GM23338 (cell line): ENCODE measurements at regions not wholly inside any gene's neighbourhood (a gene's known extent, or its start where the extent isn't known, plus 50 kb on each side); places are given as distances from the start of the nearest gene placed in this dataset.
"Not testable (repeated sequence)": the region's sequence is repeated elsewhere in the genome, so short reads cannot be mapped to it uniquely, and the experiment has no call there.

Experiments used
- ATAC-seq: fragments of 200-7000 bp; cut with Tn5 transposase; 3 replicates; pipeline ENCODE4 v1.9.1; 2020
- DNase-seq: peaks from one replicate; pipeline ENCODE4 v3.0.0-alpha.2; 2015; ENCODE audit warnings: low spot score
- H2AFZ ChIP-seq: fragments of 200-600 bp; sonication (generic); 2 replicates; pipeline ENCODE4 v1.8.0; 2016; ENCODE audit warnings: antibody characterized with exemption, mild to moderate bottlenecking, moderate library complexity
- H3F3A ChIP-seq: fragments of 200-600 bp; sonication (generic); replicated peaks from 2 replicates; pipeline ENCODE4 v1.8.0; 2017; ENCODE audit warnings: antibody characterized with exemption, mixed run types, low read depth
- H3K27ac ChIP-seq: fragments of 200-600 bp; sonication (generic); 2 replicates; pipeline ENCODE4 v1.6.1; 2016; ENCODE audit warnings: low read depth
- H3K27me3 ChIP-seq: fragments of 200-600 bp; sonication (generic); 2 replicates; pipeline ENCODE4 v1.8.0; 2016; ENCODE audit warnings: mild to moderate bottlenecking, mixed run types, moderate library complexity; ENCODE audit not compliant: insufficient read depth
- H3K36me3 ChIP-seq: fragments of 200-600 bp; sonication (generic); 2 replicates; pipeline ENCODE4 v1.8.0; 2016; ENCODE audit warnings: mild to moderate bottlenecking; ENCODE audit not compliant: insufficient read depth
- H3K4me1 ChIP-seq: fragments of 200-600 bp; sonication (generic); 2 replicates; pipeline ENCODE4 v1.8.0; 2016; ENCODE audit warnings: mild to moderate bottlenecking, moderate library complexity; ENCODE audit not compliant: insufficient read depth
- H3K4me2 ChIP-seq: fragments of 200-600 bp; sonication (generic); 2 replicates; pipeline ENCODE4 v1.7.1; 2017; ENCODE audit warnings: mixed run types
- H3K4me3 ChIP-seq: fragments of 200-600 bp; sonication (generic); 2 replicates; pipeline ENCODE4 v1.6.1; 2016; ENCODE audit warnings: mixed run types
- H3K79me2 ChIP-seq: fragments of 200-600 bp; sonication (generic); replicated peaks from 2 replicates; pipeline ENCODE4 v1.8.0; 2017; ENCODE audit warnings: mild to moderate bottlenecking; ENCODE audit not compliant: insufficient read depth
- H3K9me2 ChIP-seq: fragments of 200-600 bp; sonication (generic); 2 replicates; pipeline ENCODE4 v1.8.0; 2017; ENCODE audit not compliant: insufficient read depth
- H4K20me1 ChIP-seq: fragments of 200-600 bp; sonication (generic); replicated peaks from 2 replicates; pipeline ENCODE4 v1.8.0; 2017; ENCODE audit warnings: mild to moderate bottlenecking; ENCODE audit not compliant: insufficient read depth
- H3K27ac Mint-ChIP-seq: 2 replicates; pipeline ENCODE4 v1.8.0; 2020; ENCODE audit warnings: inconsistent platforms, mild to moderate bottlenecking, moderate library complexity, mixed read lengths
- H3K27me3 Mint-ChIP-seq: 3 replicates; pipeline ENCODE4 v1.8.0; 2022; ENCODE audit warnings: low read depth, mild to moderate bottlenecking, moderate library complexity, mixed read lengths, inconsistent platforms; ENCODE audit not compliant: insufficient read depth, poor library complexity
- H3K36me3 Mint-ChIP-seq: 3 replicates; pipeline ENCODE4 v1.8.0; 2021; ENCODE audit warnings: low read depth, mild to moderate bottlenecking, inconsistent platforms, moderate library complexity, mixed read lengths
- H3K4me1 Mint-ChIP-seq: 3 replicates; pipeline ENCODE4 v1.8.0; 2020; ENCODE audit warnings: mild to moderate bottlenecking, inconsistent platforms, mixed read lengths
- H3K4me3 Mint-ChIP-seq: 3 replicates; pipeline ENCODE4 v1.8.0; 2021; ENCODE audit warnings: moderate library complexity, mild to moderate bottlenecking, inconsistent platforms, mixed read lengths
- H3K9me3 Mint-ChIP-seq: 3 replicates; pipeline ENCODE4 v1.8.0; 2020; ENCODE audit warnings: moderate library complexity, mild to moderate bottlenecking, inconsistent platforms, mixed read lengths
- CREB1 ChIP-seq: fragments of 250-450 bp; sonication (Bioruptor Pico); IDR thresholded peaks from 2 replicates; pipeline ENCODE4 v1.5.0; 2020; ENCODE audit warnings: low read depth, mild to moderate bottlenecking, moderate library complexity
- EZH2 ChIP-seq: fragments of 200-600 bp; sonication (generic); IDR thresholded peaks from one replicate; pipeline ENCODE4 v1.8.0; 2017; ENCODE audit warnings: antibody characterized with exemption, mild to moderate bottlenecking, low read depth; ENCODE audit not compliant: unreplicated experiment
- EZH2phosphoT487 ChIP-seq: fragments of 200-600 bp; sonication (generic); IDR thresholded peaks from one replicate; pipeline ENCODE4 v1.8.1; 2018; ENCODE audit warnings: antibody characterized with exemption; ENCODE audit not compliant: unreplicated experiment
- JUNB ChIP-seq: IDR thresholded peaks from one replicate; pipeline ENCODE4 v1.6.1; 2016; ENCODE audit warnings: antibody characterized with exemption; ENCODE audit not compliant: unreplicated experiment
- NANOG ChIP-seq: IDR thresholded peaks from 2 replicates; pipeline ENCODE4 v1.6.1; 2016; ENCODE audit warnings: antibody characterized with exemption, borderline replicate concordance
- POLR2AphosphoS5 ChIP-seq: IDR thresholded peaks from 2 replicates; pipeline ENCODE4 v1.6.1; 2016; ENCODE audit warnings: antibody characterized with exemption, low read depth
- REST ChIP-seq: IDR thresholded peaks from one replicate; pipeline ENCODE4 v1.6.1; 2018; ENCODE audit warnings: antibody characterized with exemption; ENCODE audit not compliant: unreplicated experiment
- ZNF331 ChIP-seq: fragments of 250-450 bp; sonication (Bioruptor Pico); IDR thresholded peaks from 2 replicates; pipeline ENCODE4 v1.5.0; 2020; ENCODE audit warnings: low read depth, mild to moderate bottlenecking, moderate library complexity
- TF ChIP-seq, protein P1 (sequence below), 2 experiments: fragments of 200-600 bp in 1 of 2; sonication (generic) in 1 of 2; conservative IDR thresholded peaks; 2 replicates each; pipeline versions ENCODE4 v1.5.1 to v1.6.1; 2016 to 2017; ENCODE audit warnings: antibody characterized with exemption in 2 of 2, low read depth in 2 of 2, mild to moderate bottlenecking in 2 of 2, moderate library complexity in 1 of 2

DNA sequence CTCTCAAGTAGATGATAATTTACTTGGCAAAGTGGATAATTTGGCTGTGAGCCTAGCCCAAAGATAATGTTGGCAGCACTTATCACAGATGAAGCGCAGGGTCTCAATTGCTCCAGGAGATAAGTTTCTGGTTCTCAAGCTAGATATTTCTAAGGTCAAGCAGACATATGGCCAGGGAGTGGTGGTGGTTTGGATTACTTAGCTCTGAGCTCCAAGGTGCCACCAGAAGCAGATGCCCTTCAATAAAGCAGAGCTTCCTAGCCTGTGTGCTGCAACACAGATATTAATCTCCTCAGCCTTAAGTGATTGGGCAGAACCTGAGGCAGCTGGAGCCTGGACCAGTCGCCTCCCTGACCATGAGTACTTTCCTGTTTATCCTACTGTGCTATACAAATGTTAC is 79.2 kb upstream of the NALF2 start (continued):
- TF ChIP-seq EZH2: no peak

DNA sequence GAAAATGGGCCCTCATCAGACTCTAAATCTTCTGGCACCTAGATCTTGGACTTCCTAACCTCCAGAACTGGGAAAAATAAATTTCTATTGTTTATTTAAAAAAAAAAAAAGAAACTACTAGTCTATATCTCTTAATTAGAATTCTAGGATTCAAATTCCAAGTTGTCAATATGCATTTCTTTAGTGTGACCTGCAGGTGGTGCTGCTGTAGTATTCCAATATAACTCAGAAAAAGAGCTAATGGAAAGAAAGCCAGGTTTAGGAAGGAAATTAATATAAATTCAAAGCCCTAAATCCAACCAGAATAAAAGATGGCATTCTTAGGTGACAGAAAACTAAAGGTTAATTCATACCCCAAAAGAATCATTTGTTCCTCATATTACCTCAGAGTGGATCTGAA is 80.0 kb upstream of the NALF2 start:
- H4K20me1 ChIP-seq: no peaks in the 10 kb centered on the region
- H3K4me1 ChIP-seq: no peaks in the 10 kb centered on the region
- H3K79me2 ChIP-seq: no peaks in the 10 kb centered on the region
- 0 out of 3 replicates have a peak, but pooled peaks cover 2% of the 10 kb centered on the region for H3K36me3 Mint-ChIP-seq
- H2AFZ ChIP-seq: no peak overlapping the region
- H3K9me3 Mint-ChIP-seq: peaks cover 11% of the 10 kb centered on the region
- H3F3A ChIP-seq: no peaks in the 10 kb centered on the region
- DNase-seq (peak; percentile 32), ATAC-seq (no peak)
- no peaks in the 10 kb centered on the region for H3K27me3 Mint-ChIP-seq
- no peaks in the 10 kb centered on the region for H3K36me3 ChIP-seq
- no peak overlapping the region for H3K27ac ChIP-seq
- H3K4me3 ChIP-seq: no peak overlapping the region
- no peak overlapping the region for H3K4me3 Mint-ChIP-seq
- no peak overlapping the region for H3K4me2 ChIP-seq
- no peak overlapping the region for H3K27ac Mint-ChIP-seq
- H3K4me1 Mint-ChIP-seq: peaks cover 4% of the 10 kb centered on the region; the same call in 1 of the 3 replicates
- TF ChIP-seq POLR2AphosphoS5: no peak
- TF ChIP-seq, protein P1, sequence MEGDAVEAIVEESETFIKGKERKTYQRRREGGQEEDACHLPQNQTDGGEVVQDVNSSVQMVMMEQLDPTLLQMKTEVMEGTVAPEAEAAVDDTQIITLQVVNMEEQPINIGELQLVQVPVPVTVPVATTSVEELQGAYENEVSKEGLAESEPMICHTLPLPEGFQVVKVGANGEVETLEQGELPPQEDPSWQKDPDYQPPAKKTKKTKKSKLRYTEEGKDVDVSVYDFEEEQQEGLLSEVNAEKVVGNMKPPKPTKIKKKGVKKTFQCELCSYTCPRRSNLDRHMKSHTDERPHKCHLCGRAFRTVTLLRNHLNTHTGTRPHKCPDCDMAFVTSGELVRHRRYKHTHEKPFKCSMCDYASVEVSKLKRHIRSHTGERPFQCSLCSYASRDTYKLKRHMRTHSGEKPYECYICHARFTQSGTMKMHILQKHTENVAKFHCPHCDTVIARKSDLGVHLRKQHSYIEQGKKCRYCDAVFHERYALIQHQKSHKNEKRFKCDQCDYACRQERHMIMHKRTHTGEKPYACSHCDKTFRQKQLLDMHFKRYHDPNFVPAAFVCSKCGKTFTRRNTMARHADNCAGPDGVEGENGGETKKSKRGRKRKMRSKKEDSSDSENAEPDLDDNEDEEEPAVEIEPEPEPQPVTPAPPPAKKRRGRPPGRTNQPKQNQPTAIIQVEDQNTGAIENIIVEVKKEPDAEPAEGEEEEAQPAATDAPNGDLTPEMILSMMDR (conservative IDR thresholded peaks at IDR 0.05; ENCODE audit: low read depth in 2 of 2): peak; percentile 36 to 50
- no peaks in the 10 kb centered on the region for H3K9me2 ChIP-seq
- H3K27me3 ChIP-seq: no peaks in the 10 kb centered on the region

- not testable (repeated sequence) for H3K27me3 Mint-ChIP-seq, H3F3A ChIP-seq, H3K27ac Mint-ChIP-seq, H3K36me3 ChIP-seq, H3K4me3 Mint-ChIP-seq, H3K4me1 Mint-ChIP-seq, DNase-seq, H3K27ac ChIP-seq, H3K4me3 ChIP-seq, H3K79me2 ChIP-seq, H4K20me1 ChIP-seq, H3K4me2 ChIP-seq, H2AFZ ChIP-seq, H3K9me2 ChIP-seq, H3K27me3 ChIP-seq, H3K36me3 Mint-ChIP-seq, H3K4me1 ChIP-seq, ATAC-seq
- peaks cover 11% of the 10 kb centered on the region for H3K9me3 Mint-ChIP-seq
Measured at GRCh38 chrX:69422208-69422607, 81.9 kb upstream of the NALF2 start.

- Mint-ChIP-seq H3K4me3 (no peak overlapping the region), H3K4me1 (no peaks in the 10 kb centered on the region), H3K36me3 (no peaks in the 10 kb centered on the region), H3K9me3 (peaks cover 4% of the 10 kb centered on the region), H3K27me3 (no peaks in the 10 kb centered on the region), H3K27ac (no peak overlapping the region)
- DNase-seq: no peak
- no peak overlapping the region for H3K27ac ChIP-seq
- no peak for ATAC-seq
- H3K36me3 ChIP-seq: no peaks in the 10 kb centered on the region
- no peaks in the 10 kb centered on the region for H3F3A ChIP-seq
- no peaks in the 10 kb centered on the region for H3K79me2 ChIP-seq
- H3K27me3 ChIP-seq: no peaks in the 10 kb centered on the region
- H3K4me3 ChIP-seq: no peak overlapping the region
- no peaks in the 10 kb centered on the region for H4K20me1 ChIP-seq
- no peak overlapping the region for H3K4me2 ChIP-seq
- H2AFZ ChIP-seq: no peak overlapping the region
- no peaks in the 10 kb centered on the region for H3K4me1 ChIP-seq
- H3K9me2 ChIP-seq: no peaks in the 10 kb centered on the region
- TF ChIP-seq EZH2 (no peak), ZNF331 (CRISPR knock-in tag) (no peak), JUNB (no peak), REST (no peak), CREB1 (no peak), NANOG (no peak), EZH2phosphoT487 (no peak)
- TF ChIP-seq, protein P1 (conservative IDR thresholded peaks at IDR 0.05; ENCODE audit: low read depth in 2 of 2): no peak
Measured at GRCh38 chrX:69415698-69416097, 88.4 kb upstream of the NALF2 start.
